GM12891 (cell line): ENCODE measurements at regions not wholly inside any gene's neighbourhood (a gene's known extent, or its start where the extent isn't known, plus 50 kb on each side); places are given as distances from the start of the nearest gene placed in this dataset.

ENCODE experiments used
- DNase-seq: peaks from one replicate; pipeline ENCODE4 v3.0.0; 2011; ENCODE audit warnings: low spot score; ENCODE audit not compliant: insufficient read length
- FAIRE-seq: peaks from 2 replicates; lab custom pipeline; 2011; peaks lifted over from hg19 to GRCh38; lab: Jason Lieb, UNC
- PAX5 ChIP-seq: IDR thresholded peaks from 2 replicates; pipeline ENCODE4 v1.6.1; 2011; ENCODE audit warnings: low read length, moderate library complexity, mild to moderate bottlenecking; ENCODE audit not compliant: insufficient read depth, severe bottlenecking
- POLR2A ChIP-seq: IDR thresholded peaks from 2 replicates; pipeline ENCODE4 v1.6.1; 2011; ENCODE audit warnings: low read depth, low read length, control low read depth
- POLR2AphosphoS5 ChIP-seq: IDR thresholded peaks from 2 replicates; pipeline ENCODE4 v1.6.1; 2011; ENCODE audit warnings: low read depth, low read length, control low read depth
- POU2F2 ChIP-seq: IDR thresholded peaks from 2 replicates; pipeline ENCODE4 v1.6.1; 2011; ENCODE audit warnings: low read depth, mild to moderate bottlenecking, control low read depth, low read length, moderate library complexity
- SPI1 ChIP-seq: IDR thresholded peaks from 2 replicates; pipeline ENCODE4 v1.6.1; 2011; ENCODE audit warnings: low read depth, low read length, control low read depth
- TAF1 ChIP-seq: IDR thresholded peaks from 2 replicates; pipeline ENCODE4 v1.6.1; 2011; ENCODE audit warnings: low read depth, low read length, control low read depth

DNA sequence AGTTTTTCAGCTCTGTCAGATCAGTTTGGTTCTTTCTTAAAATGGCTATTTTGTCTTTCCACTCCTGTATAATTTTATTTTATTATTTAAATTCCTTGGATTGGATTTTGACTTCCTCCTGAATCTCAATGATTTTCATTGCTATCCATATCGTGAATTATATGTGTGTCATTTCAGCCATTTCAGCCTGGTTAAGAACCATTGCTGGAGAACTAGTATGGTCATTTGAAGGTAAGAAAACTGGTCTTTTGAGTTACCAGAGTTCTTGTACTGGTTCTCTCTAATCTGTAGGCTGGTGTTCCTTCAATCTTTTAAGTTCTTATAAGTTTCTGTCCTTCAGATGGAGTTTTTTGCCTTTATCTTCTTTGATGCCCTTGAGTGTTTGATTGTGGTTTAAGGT, 815.5 kb downstream of the KLHL13 start:
- no peak for DNase-seq
- FAIRE-seq, result no peak
- TF ChIP-seq TAF1 (no peak), PAX5 (no peak), POLR2AphosphoS5 (no peak), SPI1 (no peak), POLR2A (no peak), POU2F2 (no peak)

DNA sequence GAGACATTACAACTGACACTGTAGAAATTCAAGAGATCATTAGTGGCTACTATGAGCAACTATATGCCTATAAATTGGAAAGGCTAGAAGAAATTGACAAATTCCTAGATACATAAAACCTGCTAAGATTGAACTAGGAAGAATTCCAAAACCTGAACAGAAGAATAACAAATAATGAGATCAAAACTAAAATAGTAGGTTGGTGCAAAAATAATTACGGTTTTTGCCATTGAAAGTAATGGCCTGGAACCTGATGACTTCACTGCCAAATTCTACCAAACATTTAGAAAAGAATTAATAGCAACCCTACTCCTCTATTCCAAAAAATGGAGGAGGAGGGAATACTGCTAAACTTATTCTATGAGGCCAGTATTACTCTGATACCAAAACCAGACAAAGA, 824.9 kb downstream of the KLHL13 start:
- DNase-seq, result no peak
- FAIRE-seq, result no peak
- no peak for TF ChIP-seq POLR2AphosphoS5
- no peak for TF ChIP-seq POLR2A
- TF ChIP-seq POU2F2, result no peak
- no peak for TF ChIP-seq PAX5
- no peak for TF ChIP-seq TAF1
- TF ChIP-seq SPI1, result no peak

DNA sequence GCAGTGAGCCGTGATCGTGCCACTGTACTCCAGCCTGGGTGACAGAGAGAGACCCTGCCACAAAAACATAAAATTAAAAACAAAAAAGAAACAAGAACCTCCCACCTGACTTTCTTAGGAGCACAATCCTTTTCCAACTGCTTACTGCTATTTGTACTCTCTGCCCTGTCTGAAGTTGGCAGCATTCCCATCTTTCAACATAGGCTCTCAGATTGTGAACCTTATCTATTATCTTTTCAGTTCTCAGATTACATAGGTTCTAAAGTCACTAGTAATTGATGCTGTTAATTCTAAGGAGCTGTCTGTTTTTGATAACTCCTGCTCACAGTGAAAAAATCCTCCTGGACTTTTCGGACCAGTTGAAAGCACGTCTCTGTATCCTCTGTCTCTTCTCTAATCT, 812.2 kb upstream of the CT83 start:
- DNase-seq (no peak), FAIRE-seq (no peak)
- no peak for TF ChIP-seq PAX5
- TF ChIP-seq POLR2AphosphoS5, result no peak
- TF ChIP-seq POLR2A, result no peak
- TF ChIP-seq POU2F2, result no peak
- no peak for TF ChIP-seq TAF1
- TF ChIP-seq SPI1, result no peak
